GM19438 (cell line): ENCODE measurements at regions not wholly inside any gene's neighbourhood (a gene's known extent, or its start where the extent isn't known, plus 50 kb on each side); places are given as distances from the start of the nearest gene placed in this dataset.

Experiments used
- ATAC-seq: cut with Tn5 transposase; IDR thresholded peaks from one replicate; pipeline ENCODE4 v1.9.1; 2021; ENCODE audit warnings: low read depth; ENCODE audit not compliant: unreplicated experiment

DNA sequence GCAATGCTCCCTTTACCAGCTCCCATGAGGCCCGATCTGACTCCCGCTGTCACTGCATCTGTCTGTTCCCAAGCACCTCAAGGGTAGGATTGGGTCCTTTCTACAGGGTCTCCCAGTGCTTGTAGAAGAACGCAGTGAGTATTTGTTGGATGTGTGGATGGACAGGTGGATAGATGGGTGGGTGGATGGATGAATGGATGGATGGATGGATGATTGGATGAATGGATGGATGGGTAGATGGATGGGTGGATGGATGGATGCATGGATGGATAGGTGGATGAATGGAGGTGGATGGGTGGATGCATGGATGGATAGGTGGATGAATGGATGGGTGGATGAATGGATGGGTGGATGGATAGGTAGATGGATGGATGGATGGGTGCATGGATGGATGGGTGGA is 91.6 kb downstream of the HS1BP3 start:
- ATAC-seq, result no peak

DNA sequence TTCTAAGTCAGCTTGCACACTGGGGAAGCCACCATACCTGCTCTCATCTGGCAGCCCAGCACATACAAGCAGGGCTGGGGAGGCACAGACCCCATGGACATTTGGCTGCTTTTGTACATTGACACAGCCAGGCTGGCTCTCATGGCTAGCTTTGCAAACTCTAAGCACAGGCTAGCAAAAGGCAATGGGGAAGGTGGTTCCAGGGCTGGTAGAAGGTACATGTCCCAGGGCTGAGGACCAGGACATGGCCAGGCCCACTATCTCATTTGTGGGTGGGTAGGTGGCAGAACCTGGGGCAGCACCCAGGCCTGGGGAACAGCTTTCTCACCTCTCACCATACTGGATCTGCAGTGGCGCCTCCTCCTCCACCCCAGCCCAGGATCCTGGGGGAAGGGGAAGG is 90.9 kb downstream of the HS1BP3 start:
- ATAC-seq, result no peak

DNA sequence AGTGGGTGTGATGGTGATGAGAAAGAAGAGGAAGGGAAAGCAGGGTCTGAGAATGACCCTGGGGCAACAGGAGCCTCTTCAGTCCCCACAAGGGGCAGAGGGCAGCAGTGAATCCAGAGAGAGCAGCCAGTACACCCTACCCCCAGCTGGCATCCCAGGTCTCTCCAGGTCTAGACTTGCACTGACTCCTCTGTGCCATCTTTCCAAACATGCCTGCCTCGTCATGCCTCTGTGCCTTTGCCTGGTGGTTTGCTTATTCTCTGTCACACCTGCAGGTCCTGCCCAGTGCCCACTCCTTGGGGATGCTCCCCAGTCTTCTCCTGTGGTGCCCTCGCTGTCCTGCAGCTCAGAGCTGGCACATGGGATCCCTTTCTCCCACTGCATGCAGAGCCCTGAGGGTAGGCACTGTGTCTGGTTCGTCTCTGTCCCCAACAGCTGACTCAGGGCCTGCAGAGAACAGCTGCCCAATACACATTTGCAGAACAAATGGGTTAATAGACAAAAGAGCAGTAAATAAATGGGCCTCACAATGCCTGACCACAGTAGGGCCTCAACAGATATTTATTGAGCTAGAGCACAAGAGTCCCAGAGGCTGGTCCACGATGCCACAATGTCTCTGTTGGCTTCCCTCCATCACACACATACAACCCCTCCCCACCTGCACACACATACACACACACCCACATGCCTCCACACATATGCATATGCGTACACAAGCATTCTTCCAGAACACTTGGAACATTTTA is 89.8 kb downstream of the HS1BP3 start:
- ATAC-seq, result no peak

DNA sequence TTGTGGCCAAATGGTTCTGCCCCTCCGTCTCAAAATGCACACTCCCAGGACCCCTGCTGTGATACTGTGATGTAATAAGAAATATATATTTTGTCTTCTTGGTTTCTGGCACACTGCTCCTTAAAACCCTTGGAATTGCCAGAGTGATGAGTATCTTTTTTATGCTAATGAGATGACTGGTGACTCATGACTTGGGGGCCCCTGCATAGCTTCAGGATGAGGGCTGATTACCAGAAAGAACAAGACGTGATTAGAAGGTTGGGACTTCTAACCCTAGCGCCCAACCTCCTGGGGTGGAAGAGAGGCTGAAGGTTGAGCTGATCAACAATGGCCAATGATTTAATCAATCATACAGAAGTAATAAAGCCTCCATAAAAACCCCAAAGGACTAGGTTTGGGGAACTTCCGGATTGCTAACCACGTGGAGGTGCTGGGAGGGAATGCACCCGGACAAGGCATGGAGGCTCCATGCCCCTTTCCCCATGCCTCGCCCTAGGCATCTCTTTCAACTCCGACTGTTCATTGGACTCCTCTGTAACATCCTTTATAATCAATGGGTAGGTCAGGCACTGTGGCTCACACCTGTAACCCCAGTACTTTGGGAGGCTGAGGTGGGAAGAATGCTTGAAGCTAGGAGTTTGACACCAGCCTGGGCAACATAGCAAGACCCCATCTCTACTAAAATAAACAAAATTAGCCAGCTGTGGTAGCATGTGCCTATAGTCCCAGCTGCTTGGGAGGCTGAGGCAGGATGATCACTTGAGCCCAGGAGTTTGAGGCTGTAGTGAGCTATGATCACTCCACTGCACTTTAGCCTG is 89.1 kb downstream of the HS1BP3 start:
- no peak for ATAC-seq

DNA sequence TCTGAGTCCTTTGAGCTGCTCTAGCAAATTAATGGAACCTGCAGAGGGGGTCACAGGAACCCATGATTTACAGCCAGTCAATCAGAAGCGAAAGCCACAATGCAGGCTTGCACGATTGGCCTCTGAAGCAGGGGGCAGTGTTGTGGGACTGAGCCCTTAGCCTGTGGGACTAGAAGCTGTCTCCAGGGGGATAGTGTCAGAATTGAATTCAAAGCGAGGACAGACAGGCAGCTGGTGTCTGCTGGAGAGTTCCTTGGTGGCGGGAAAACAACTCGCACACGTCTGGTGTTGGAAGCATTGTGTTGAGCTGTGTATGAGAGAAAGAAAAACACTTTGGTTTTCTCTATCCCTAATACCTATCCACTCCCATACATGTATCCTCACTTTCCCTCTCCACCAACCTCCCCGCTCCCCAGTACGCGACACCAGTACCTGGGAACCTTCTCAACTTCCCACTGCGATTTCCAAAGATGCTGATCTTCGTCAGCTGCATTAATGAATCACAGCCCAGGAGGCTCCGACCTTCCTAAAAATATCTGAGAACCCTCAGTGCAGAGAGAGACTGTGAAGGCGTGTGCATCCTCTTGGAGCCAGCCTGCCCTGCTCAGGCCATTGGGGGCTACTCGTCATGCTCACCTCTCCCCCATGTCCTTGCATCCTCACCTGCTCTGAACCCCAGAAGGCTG is 88.2 kb downstream of the HS1BP3 start:
- ATAC-seq, result no peak

DNA sequence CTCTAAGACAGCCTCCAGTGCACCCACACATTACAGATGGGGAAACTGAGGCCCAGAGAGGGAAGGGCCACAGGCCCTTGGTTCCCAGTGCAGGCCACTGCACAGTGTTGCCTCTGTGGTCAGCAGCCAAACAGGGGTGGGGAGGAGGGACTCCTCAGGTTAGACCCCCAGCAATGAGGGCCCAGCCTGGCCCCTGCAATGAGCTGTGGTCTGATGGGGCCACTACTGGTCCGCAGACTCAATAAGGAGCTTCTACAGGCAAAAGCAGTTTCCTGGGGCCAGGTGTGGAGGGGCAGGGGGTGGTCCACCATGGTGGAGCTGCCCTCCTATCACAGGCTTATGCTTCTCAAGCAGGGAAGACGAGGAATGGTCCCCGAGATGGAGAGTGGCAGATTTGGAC is 87.6 kb downstream of the HS1BP3 start:
- no peak for ATAC-seq

DNA sequence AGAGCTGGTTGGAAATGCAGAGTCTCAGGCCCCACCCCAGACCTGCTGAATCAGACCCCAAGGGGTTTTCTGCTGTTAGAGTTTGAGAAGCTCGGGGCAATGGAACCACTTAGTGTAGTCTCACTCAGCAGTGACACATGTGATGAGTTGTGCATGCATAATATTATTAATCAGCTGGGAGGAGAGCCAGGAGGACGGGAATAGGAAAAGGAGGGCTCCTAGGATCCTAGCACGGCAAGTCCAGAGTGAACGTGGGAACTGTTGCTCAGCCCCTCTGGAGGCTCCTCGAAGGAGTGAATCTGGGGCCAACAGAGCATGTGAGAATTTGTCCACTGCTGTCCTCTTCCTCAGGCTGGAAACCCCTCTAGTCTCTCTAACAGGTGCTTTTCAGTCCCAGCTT is 87.1 kb downstream of the HS1BP3 start:
- ATAC-seq, result no peak

DNA sequence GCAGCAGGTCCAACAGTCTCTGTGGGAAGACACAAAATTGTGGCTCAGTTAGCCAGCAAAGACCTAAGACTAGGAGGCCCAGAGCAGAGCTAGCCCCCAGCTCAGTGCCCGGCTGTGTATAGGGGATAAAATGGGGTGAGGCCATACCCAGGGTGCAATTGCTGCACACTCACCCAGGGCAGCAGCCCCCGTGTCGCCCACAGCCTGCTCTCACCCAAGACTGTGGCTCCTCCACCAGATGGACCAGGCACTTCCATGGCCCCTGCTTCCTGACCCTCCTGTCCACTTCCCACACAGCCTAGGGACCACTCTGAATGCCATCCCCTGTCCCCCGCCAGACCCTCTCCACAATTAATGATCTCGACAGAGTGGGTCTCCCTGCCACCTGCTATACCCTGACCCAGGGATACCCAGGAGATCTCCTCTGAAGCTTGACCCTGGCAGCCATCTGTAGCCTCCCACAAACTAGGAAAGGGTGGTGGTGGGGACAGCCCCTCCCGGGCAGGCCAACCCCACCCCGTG is 85.7 kb downstream of the HS1BP3 start:
- no peak for ATAC-seq

DNA sequence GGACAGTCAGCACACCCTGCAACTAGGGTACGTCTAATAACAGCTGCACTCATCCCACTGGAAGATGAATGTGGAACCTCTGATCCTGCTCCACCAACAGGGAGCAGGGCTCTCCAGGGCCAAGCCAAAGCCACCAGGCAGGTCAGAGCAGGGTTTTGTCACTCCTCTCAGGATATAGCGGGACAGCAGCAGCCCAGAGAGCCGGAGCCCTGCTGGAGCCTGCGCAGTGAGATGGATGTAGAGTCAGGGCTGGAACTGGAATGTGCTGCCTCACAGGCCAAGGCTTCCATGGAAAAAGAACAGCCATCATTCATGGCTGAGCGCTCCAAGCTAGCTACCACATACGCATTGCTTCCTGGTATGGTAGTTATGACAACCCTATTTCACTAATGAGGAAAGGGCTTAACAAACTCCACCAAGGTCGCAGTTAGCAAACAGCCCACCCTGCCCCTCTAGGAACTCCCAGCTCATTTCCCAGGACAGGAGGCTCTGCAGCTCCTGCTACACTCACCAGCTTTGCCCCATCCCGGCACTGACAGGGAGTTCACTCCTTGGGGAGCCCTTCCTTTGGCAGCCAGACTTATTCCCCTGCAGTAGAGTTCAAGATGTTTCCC is 85.2 kb downstream of the HS1BP3 start:
- no peak for ATAC-seq

DNA sequence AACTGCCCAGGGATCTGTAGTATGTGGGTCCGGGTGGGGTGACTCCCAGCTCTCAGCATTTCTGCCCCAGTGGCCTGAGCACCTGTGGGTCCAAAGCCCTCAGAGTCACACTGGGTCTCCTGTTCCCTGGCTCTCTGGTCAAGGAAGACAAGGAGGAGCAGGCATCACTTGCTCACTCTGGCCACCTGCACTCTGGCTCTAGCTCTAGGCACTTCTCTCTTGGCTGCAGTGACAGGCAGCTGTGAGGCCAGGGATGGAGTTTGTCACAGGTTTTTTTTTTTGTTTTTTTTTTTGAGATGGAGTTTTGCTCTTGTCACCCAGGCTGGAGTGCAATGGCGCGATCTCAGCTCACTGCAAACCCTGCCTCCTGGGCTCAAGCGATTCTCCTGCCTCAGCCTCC is 84.6 kb downstream of the HS1BP3 start:
- ATAC-seq, result no peak

DNA sequence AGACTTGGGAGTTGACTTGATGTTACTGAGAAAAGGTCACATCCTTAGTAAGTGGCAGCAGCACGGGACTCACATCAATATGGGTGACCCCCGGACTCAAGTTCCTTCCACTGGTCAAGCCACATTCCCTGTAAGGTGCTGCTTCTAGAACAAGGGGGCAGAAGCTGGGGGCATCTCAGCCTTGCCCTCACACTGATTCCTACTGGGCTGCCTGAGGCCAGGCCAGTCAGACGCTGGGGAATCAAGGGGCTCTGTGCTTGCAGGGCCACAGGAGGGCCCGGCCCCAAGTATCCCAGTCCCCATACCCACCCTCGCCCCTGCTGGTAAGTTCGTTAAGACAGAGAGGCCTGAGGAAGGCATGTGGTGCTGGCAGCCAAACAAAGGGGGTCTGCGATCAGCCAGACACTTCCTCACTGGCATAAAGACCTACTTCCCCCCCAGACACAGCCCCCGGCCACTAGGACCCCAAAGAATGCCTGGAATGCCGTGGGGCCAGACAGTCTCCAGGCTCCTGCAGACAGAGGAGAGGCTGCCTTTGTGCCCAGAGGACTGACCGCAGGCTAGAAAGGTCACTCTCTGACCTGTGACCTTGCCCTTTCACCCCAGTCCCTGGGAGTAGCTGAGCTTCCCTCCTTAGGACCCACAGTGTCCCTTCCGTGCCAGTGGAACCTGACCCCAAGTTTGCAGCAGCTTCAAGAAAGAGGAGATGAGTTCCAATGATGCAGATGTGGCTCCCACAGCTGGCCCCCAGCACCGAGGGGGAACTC is 83.6 kb downstream of the HS1BP3 start:
- ATAC-seq, result no peak
